ENCODE measurements at regions not wholly inside any gene's neighbourhood (a gene's known extent, or its start where the extent isn't known, plus 50 kb on each side); places are given as distances from the start of the nearest gene placed in this dataset.

DNA sequence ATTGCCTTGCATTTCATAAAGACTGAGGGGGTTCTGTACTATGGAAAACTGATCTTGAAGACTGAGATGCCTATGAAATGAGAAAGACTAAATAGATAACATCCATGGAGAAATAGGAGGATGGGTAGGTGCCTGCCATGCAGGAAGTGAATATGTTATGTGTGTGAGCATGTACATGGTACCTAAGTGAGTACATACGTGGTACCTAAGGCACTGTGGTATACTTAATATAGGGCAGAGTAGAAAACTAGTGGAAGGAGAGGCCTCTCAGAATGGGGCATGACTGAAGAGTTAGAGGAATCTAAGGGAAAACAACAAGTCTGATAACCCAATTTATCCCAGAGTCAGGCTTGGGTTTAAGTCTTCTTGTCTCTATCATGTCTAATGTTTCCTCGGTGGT is 161.8 kb upstream of the DCN start:
- DNase-seq (ENCODE audit: low read depth): no peak
- TF ChIP-seq, protein P1, sequence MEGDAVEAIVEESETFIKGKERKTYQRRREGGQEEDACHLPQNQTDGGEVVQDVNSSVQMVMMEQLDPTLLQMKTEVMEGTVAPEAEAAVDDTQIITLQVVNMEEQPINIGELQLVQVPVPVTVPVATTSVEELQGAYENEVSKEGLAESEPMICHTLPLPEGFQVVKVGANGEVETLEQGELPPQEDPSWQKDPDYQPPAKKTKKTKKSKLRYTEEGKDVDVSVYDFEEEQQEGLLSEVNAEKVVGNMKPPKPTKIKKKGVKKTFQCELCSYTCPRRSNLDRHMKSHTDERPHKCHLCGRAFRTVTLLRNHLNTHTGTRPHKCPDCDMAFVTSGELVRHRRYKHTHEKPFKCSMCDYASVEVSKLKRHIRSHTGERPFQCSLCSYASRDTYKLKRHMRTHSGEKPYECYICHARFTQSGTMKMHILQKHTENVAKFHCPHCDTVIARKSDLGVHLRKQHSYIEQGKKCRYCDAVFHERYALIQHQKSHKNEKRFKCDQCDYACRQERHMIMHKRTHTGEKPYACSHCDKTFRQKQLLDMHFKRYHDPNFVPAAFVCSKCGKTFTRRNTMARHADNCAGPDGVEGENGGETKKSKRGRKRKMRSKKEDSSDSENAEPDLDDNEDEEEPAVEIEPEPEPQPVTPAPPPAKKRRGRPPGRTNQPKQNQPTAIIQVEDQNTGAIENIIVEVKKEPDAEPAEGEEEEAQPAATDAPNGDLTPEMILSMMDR (conservative IDR thresholded peaks at IDR 0.05; ENCODE audit: low read depth, low read length): no peak
- no peak overlapping the region for H3K4me3 ChIP-seq (ENCODE audit: low read depth, low read length)

DNA sequence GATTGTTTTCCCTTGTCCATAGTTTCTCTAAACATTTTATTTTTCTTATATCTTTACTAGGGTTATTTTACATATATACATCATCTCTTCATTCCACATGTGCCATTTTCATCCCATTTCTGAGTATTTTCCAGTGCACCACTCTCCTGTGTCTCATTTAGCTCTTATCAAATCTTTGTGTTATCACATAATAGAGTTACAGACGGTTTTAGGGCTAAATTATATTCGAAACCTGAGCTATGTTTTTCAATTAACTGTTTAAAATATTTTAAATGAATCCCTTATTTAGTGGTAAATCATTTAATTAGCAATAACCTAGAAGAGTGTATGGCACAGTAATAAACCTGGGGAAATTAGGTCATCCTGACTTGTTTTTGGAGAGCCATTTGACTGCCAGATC is 160.4 kb upstream of the DCN start:
- DNase-seq (ENCODE audit: low read depth): no peak
- no peak overlapping the region for H3K4me3 ChIP-seq (ENCODE audit: low read depth, low read length)
- TF ChIP-seq, protein P1 (conservative IDR thresholded peaks at IDR 0.05; ENCODE audit: low read depth, low read length): no peak

GRCh38 chr12:91339106-91339505 is 156.5 kb upstream of the DCN start:
- DNase-seq (ENCODE audit: low read depth): no peak
- no peak overlapping the region for H3K4me3 ChIP-seq (ENCODE audit: low read depth, low read length)
- TF ChIP-seq, protein P1 (conservative IDR thresholded peaks at IDR 0.05; ENCODE audit: low read depth, low read length): no peak

DNA sequence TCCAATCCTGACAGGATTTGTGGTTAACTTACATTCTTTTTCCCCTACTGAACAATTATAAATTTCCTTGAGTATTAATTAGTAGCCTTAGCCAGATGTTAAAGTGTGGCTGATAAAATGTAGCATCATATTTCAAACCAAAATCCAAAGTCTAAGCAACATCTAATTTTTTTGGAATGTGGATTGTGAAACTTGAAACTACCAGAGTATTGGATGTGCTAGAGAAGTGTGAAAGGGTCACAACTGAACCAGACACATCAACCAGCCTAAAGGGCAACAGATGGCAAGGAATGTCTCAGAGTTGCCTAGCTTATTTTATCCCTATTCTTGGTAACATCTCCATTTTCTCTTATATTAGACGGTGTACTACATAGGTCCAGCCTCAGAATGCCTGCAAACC is 153.1 kb upstream of the DCN start:
- no peak for DNase-seq (ENCODE audit: low read depth)
- H3K4me3 ChIP-seq (ENCODE audit: low read depth, low read length): no peak overlapping the region
- TF ChIP-seq, protein P1 (conservative IDR thresholded peaks at IDR 0.05; ENCODE audit: low read depth, low read length): no peak

- no peak for DNase-seq (ENCODE audit: low read depth)
- H3K4me3 ChIP-seq (ENCODE audit: low read depth, low read length): no peak overlapping the region
- TF ChIP-seq, protein P1 (conservative IDR thresholded peaks at IDR 0.05; ENCODE audit: low read depth, low read length): no peak
These were observed 151.3 kb upstream of the DCN start for GRCh38 chr12:91333966-91334365.

GRCh38 chr12:91332302-91332701 is 149.7 kb upstream of the DCN start:
- TF ChIP-seq, protein P1 (conservative IDR thresholded peaks at IDR 0.05; ENCODE audit: low read depth, low read length): no peak
- H3K4me3 ChIP-seq (ENCODE audit: low read depth, low read length): no peak overlapping the region
- no peak for DNase-seq (ENCODE audit: low read depth)

GRCh38 chr12:91331371-91331770 is 148.8 kb upstream of the DCN start:
- no peak overlapping the region for H3K4me3 ChIP-seq (ENCODE audit: low read depth, low read length)
- no peak for DNase-seq (ENCODE audit: low read depth)
- TF ChIP-seq, protein P1 (conservative IDR thresholded peaks at IDR 0.05; ENCODE audit: low read depth, low read length): no peak
